D341Med (cell line): ENCODE measurements at regions not wholly inside any gene's neighbourhood (a gene's known extent, or its start where the extent isn't known, plus 50 kb on each side); places are given as distances from the start of the nearest gene placed in this dataset.
"Not testable (repeated sequence)": the region's sequence is repeated elsewhere in the genome, so short reads cannot be mapped to it uniquely, and the experiment has no call there.

Source experiments
- DNase-seq: peaks from one replicate; pipeline ENCODE4 v3.0.0; 2012; ENCODE audit warnings: low spot score

DNA sequence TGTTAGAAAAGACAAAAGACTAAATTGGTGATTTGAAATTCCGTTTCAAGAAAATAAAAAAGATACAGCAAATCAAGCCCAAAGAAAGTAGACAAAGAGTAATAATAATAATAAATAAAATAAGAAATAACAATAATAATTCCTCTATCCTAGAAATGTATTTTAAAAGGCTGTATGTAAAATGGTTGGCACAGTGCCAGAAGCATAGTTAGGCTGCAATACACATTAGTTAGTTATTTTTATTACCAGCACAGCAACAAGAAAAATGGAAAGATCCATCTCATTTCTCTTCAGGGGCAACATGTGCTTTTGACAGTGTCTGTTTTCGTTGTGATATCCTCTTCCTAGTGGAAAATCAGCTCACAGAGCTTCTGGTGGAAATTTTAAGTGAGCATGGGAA lies 174.1 kb upstream of the TMTC1 start:
- no peak for DNase-seq

DNA sequence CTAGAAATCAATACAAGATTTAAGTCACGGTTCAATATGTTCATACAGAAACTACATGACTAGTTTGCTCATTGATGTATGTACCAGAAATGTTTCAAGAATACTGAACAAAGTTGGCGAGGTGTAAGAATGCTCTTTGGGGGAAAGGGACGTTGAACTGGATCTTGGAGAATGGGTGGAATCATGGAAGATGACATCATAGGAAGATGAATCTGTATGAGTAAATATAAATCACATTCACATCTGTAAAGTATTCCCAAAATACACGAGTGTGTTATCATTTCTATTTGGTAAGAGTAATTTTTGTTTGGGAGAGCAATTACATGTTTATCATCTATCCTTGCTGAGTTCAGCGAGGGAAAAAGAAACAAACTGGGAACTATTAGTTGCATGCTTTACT lies 162.2 kb upstream of the TMTC1 start:
- DNase-seq = no peak

DNA sequence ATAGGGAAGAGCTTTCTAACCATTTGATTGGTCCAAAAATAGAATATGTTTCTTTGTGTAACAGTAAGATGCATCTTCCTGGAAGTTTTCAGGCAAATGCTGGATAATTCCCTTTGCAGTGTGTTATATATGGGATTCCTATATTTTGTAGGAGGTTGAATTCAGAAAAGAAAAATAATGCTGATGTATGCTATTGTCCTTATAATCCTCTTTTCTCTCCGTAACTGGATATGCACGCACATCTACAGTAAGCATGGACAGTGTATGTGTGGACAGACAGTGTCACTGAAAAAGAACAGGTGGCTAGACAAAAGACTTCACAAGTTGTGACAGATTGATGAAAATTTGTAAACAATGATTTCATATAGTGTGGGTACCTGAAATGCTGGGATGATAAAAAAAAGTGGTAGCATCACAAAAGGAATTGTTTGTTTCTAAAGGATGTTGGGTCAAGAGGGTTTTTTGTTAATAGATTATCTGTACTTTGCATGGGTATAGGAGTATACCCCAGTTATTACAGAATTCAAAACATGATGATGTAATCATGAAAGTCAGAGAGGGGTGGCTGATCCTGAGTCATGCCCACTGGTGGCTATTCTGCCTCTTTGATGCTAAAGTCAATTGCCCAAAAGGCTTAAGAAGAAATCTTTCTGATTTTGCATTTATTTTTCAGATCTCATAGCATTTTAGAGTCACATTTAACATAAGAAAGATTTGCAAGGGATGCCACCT lies 160.7 kb upstream of the TMTC1 start:
- no peak for DNase-seq

DNA sequence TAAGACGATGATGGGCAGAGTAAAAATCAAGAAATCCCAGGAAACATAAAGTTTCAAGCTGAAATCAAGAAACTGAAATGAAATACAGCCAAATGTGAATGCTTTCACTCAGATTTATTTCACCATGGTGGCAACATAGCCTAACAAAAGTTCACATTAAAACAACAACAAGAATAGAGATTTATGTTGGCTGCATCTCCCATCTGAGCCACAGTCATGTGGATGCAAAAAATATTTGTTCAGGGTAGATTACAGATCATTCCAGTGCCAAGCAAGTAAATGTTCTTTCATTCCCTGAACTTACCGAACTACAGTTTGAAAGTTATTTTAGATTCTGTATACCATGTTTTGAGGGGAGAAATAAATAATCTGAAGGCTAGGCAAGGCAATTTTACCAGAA lies 159.9 kb upstream of the TMTC1 start:
- DNase-seq = no peak

DNA sequence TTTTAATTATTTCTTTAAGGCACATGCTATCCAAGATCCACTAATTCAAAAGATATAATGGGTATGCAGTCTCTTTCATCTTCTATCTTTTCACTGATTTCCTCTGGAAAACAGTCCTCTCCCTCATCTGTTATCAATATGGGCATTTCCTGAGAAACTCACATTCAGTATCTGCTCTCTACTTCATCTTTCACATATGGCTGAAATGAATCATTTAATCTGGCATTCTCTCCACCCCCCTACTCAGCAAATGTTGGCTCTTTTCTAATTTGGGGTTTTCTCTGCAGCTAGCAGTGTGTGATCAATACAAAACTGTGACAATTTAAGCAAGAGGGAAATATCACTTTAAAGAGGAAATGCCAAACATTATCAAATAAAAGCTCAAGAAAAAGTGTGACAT lies 157.1 kb upstream of the TMTC1 start:
- DNase-seq = no peak

DNA sequence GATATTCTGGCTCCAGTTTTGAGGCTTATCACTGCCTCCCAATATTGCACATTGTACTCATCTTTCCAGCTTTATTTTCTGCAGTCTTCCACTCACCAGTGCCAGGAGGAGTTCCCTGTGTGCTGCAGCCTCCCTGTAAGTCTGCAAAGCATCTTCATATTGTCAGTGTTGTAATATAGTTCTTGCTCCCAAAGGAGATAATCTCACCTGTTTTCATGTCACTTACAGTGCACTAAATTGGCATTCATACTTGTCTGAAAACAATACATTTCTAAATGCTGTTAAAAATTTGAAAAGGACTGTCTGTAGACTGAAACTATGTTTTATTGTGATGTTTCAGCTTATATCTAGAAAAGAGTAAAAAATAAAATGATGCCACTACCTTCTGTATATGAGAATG lies 146.8 kb upstream of the TMTC1 start:
- DNase-seq = no peak

DNA sequence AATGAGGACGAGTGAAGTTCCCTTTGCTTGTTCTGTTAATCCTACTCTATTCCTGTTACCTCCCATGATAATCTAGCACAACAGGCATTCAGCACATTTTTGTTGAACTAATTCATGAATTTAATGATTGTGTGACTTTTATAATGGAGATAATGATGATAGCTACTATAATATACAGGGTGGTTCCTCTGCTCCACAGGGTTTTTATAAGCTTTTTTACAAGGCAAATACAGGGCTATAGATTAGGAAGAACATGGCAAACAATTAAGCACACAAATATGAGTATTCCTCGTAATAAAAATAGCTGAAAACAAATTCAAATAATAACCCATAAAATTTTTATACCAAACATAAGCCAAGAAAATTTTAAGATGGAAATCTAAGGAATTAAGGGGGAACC lies 145.6 kb upstream of the TMTC1 start:
- no peak for DNase-seq

DNA sequence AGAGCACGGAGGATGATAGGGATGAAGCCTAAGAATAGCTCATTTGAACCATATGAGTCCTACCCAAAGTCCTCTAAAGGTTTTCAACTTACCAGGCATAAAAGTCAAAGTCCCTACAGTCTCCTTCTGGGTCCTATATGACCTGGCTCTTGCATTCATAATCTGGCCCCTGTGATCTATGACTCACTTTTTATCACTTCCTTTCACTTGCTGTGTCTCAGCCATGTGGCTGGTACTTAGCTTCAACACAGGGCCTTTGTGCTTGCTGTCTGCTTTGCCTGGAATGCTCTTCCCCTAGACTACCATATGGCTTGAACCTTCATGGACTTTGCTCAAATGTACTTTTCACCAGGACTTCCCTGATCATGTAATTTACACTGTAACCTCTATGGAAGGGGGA lies 137.6 kb upstream of the TMTC1 start:
- DNase-seq = no peak

DNA sequence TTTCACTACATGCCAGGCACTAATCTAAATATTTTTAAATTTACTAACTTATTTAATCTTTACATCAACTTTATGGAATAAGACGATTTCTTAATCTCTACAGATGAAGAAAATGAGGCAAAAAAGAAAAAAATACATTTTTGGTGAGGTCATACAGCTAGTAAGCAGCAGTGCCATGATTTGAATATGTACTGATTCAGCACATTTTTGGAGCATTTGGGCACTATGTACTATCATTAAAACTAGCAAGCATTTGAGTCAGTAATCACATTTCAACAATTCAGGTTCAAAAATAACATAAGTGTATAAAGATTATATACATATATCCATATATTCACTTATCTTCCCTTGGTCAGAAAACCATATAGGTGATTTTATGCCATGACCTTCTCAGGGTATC lies 124.4 kb upstream of the TMTC1 start:
- no peak for DNase-seq

DNA sequence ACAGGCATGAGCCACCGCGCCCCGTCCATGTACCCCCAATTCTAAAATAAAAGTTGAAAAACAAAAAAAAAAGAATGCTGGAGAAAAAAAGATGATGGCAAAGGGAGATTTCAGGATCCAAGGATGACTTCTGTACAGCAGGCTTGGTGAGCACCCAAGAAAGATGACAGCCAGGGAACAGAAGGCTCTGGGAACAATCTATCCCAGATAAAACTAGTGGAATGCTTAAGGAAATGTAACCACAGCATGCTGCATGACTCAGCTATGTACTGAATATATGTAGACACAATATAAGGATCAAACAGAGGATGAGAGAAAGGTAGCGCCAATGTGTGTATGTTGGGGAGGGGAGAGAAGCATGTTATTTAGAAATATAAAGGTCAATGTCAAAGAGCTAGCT lies 123.7 kb upstream of the TMTC1 start:
- DNase-seq = no peak

DNA sequence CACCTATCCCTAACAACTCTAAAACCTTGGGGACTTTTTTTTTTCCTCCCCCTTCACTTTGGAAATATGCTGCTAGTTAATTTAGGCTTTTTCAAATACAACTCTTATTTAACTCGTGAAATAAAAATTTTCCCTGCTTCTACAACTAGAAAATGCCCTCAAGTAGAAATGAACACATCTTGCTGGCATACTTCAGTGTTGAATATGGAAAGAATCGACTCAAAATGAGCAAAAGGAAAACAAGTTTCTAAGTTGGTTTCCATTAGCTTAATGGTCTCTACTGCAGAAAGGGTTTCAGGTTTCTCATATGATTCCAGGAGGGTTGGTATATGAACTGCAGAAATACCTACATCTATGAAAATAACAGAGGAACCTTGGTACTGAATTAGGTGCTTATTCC lies 118.3 kb upstream of the TMTC1 start:
- DNase-seq = no peak

DNA sequence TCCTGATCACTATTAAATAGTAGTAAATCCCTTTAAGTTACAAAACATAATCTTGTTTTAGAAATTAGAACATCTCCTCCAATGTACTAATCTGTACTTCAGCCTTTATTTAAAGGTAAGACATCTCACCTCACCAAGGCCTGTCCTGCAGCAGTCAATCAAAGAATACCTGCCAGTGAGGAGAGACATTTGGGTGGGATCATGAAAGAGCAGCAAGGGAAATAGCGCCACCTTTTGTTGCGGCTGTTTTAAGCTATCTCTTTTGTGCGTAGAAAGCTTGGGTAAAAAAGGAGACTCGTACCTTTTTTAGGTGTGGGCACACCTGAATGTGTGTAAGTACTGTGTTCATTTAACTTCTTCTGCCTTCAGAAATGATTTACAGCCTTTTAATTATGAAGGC lies 117.8 kb upstream of the TMTC1 start:
- no peak for DNase-seq

DNA sequence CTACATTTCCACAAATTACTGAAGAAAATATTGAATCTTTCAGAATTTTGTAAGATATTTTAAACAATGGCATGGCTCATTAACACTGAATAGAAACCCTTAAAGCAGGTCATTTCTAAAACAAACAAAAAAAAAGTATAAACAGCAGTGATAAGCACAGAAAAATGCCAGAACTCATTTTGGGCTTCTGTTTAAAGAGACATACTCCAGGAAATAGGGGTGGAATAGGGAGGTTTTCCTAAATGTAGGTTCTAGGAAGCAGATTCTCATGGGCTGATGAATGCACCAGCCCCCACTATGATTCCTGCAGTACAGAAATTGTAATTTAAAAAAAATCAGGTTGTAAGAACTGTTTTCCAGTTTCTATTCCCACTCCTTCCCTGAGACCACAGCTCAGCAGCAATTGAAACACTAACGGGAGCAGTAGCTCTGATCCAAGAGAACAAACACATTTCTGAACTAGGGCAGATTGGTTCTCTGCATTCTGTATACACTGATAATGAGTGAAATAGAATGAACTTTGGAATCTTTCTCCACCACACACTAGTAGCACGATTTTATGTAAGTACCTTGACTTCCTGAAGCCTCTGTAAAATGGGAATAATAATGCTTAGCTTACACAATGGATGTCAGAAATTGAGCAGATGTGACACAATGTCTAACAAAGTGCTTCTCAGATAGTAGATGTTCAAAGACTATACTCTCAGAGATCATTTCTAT lies 115.6 kb upstream of the TMTC1 start:
- no peak for DNase-seq

DNA sequence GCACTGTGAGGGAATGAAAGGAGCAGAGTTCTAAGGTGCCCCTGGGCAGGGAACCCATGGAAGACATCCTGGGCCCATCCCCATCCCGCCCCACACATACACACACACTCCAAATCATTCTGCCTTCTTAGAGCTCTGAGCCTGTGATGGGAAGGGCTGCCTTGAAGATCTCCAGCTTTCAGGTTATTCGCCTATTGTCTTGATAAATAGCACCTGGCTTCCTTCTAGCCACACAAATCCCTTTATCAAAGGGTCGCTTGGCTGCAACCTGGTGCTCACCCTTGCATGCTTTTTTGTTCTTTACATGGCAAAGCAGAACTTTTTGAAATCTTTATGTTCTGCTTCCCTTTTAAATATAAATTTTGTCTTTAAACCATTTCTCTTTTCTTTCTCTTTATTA lies 112.2 kb upstream of the TMTC1 start:
- no peak for DNase-seq

DNA sequence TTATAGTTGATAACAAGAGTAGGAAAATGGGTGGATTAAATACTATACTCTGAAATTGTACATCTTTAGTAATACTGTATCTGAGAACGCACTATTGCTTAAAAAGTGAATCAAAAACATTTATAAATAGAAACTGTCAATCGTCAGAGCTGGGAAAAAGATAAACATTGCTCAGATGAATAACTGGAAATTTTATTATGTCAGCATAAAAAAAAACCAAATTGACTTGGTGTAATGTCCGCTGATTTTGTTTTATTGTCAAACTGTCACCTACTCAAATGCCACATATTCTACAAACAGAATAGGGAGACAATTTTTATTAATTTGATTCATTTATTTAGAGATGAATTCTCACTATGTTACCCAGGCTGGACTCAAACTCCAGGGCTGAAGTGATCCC lies 109.3 kb upstream of the TMTC1 start:
- no peak for DNase-seq

DNA sequence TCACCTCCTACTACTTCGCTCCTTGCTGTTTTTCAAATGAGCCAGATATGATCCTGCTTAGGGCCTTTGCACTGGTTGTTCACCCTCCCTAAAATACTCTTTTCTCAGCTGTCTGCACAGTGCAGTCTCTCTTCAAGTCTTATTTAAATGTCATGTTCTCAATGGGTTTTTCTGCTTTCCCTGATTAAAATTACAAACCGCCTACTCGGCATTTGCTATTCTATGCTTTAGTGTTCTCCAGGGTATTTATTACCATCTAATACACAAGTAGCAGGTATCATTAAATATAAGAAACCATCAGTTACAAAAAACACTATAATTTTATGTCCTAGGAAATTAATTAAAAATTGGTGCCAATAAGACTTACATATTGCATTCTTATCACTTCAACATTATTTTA lies 108.0 kb upstream of the TMTC1 start:
- DNase-seq = no peak

DNA sequence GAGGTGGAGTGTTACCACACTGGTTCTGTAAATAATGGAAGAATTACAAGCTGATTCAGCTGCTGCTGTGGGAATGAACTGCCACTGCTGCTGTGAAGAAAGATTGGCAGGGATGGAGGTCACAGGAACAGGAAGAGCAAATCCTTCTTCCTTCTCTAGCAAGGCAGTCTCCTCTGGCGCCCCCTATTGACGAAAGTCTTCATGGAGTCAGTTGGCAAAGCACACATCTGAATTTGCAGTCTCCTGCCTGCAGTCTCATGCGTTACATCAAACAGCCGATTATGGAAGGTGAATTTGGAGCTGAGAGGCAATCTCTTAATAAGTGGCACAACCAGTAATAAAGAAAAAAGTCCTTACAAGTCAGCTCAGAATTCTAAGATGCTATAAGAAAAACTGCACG lies 106.0 kb upstream of the TMTC1 start:
- DNase-seq = no peak

DNA sequence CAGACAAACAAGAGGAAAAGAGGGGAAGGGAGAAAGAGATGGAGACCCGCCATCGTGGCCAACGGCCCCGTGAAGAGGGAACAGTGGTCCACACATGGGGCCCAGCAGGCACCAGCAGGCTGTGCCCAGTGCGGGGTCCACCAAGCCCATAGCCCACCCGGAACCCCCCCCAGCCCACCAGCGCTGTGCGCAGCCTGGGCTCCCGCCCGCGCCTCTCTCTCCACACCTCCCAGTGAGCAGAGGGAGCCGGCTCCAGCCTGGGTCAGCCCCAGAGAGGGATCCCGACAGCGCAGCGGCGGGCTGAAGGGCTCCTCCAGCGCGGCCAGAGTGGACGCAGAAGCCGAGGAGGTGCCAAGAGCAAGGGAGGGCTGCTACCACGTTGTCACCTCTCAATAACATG lies 105.0 kb upstream of the TMTC1 start:
- DNase-seq = no peak

DNA sequence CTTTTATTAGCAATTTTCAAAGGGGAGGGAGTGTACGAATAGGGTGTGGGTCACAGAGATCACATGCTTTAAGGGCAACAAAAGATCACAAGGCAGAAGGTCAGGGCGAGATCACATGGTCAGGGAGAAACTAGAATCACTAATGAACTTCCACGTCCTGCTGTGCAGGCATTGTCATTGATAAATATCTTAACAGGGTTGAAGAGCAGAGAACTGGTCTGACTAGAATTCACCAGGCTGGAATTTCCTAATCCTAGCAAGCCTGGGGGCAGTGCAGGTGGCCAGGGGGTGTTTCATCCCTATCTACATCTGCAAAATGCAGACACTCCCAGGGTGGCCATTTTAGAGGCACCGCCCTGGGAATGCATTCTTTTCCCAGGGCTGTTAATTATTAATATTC lies 101.2 kb upstream of the TMTC1 start:
- DNase-seq = not testable (repeated sequence)

DNA sequence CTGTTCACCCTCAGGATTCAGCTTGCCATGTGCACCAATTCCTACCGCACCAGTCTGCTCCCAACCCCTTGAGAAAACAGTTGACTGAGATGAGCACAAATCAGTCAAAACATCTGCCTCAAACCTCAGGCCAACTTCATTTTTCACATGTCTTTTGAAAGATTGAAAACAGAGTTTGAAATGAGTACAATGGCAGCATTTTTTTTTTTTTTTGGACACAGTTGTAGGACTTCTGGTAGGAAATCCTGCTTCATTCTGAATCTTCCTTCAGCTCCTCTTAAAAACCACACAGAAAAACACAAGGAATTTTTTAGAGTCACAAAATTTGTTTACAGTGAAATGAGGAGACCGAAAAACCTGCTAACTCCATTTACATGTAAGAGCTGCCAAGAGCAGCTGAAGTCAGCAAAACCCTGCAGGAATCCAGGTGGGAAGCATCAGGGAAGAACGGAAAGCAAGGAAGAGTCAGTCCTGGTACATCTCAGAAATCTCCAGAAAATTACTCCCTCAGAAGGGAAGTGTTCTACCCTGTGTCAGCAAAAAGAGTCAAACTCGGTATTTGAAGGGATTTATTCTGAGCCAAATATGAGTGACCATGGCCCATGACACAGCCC lies 100.3 kb upstream of the TMTC1 start:
- DNase-seq = no peak

DNA sequence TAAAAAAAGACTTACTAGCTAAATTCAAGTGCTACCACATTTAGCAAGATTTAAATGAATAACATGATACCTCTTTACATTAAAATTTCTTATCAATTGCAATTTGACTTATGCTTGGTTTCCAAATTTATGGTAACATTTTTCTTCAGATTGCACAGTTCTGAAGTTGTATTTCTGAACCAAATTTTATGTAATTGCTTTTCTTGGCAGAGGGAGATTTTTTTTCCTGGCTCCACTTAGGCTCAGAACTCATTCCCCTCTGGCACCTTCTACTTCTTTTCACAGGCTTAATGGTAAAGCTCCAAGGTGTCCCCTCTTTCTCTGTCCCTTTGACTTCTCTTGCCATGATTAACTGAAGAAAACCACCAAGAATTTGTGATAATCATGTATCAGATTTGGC lies 99.8 kb upstream of the TMTC1 start:
- DNase-seq = no peak

DNA sequence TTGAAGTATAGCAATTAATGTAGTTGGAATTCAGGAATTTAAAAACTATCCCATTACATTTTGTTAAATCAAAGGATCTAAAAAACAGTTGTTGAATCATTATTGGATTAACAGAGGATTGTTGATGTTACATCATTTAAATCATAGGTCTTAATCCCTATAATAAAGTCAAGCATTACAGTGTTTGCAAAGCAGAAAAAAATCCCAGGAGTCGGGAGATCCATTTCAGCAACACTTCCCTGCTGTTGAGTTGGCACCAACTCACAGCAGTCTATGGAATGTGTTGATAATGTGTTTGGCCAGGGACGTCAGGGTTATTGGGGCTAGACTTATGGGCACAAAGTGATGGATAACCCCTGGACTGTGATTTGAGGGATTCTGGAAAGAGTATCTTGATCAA lies 99.1 kb upstream of the TMTC1 start:
- no peak for DNase-seq

DNA sequence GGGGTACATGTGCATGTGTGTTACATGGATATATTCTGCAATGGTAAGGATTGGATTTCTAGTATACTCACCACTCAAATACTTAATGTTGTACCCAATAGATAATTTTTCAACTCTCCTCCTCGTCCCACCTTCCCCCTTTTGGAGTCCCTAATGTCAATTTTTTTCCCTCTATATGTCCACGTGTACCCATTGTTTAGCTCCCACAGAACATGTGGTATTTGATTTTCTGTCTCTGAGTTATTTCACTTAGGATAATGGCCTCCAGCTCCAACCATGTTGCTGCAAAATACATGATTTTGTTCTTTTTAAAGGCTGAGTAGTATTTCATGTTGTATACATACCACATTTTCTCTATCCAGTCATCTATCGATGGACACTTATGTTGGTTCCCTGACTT lies 97.2 kb upstream of the TMTC1 start:
- no peak for DNase-seq
